IMR-90 (cell line): ENCODE measurements at regions not wholly inside any gene's neighbourhood (a gene's known extent, or its start where the extent isn't known, plus 50 kb on each side); places are given as distances from the start of the nearest gene placed in this dataset.

Experiments
- ATAC-seq: fragments of 200-7000 bp; cut with Tn5 transposase; 2 replicates; pipeline ENCODE4 v1.9.1; 2020; ENCODE audit warnings: low read depth, mild to moderate bottlenecking, moderate library complexity
- BruUV-seq: library from RNA; stranded (reverse); fragments of 400-500 nt; replicated peaks from 2 replicates; lab custom pipeline; 2021; lab: Mats Ljungman, UMichigan
- CTCF ChIA-PET: fragments of 300-600 bp; formaldehyde crosslinking; extraction: SDS; loops from one replicate; lab custom pipeline; 2021; ENCODE audit warnings: antibody characterized with exemption; lab: Yijun Ruan, JAX
- POLR2A ChIA-PET: fragments of 300-600 bp; sonication (Branson Sonifier 250); formaldehyde crosslinking; loops from one replicate; lab custom pipeline; 2022; ENCODE audit warnings: antibody characterized with exemption; ENCODE audit not compliant: unreplicated experiment; lab: Charles Lee
- DNase-seq: peaks from one replicate; pipeline ENCODE4 v3.0.0; 2013
- H2AFZ ChIP-seq: replicated peaks from 2 replicates; pipeline ENCODE3; 2013; ENCODE audit warnings: low read length, mild to moderate bottlenecking; ENCODE audit not compliant: poor library complexity
- H2AK5ac ChIP-seq: 2 replicates; pipeline ENCODE4 v1.6.1; 2013; ENCODE audit warnings: low read depth, low read length, inconsistent platforms
- H2AK9ac ChIP-seq: replicated peaks from 2 replicates; pipeline ENCODE3; 2013; ENCODE audit warnings: mild to moderate bottlenecking, low read depth, low read length, moderate library complexity; ENCODE audit not compliant: poor library complexity
- H2BK120ac ChIP-seq: 2 replicates; pipeline ENCODE4 v1.6.1; 2013; ENCODE audit warnings: low read depth, low read length, inconsistent platforms
- H2BK15ac ChIP-seq: 3 replicates; pipeline ENCODE4 v1.6.1; 2013; ENCODE audit warnings: low read depth, low read length, inconsistent platforms
- H2BK20ac ChIP-seq: 2 replicates; pipeline ENCODE4 v1.6.1; 2013; ENCODE audit warnings: low read depth, mild to moderate bottlenecking, inconsistent platforms, low read length, moderate library complexity
- H2BK5ac ChIP-seq: 2 replicates; pipeline ENCODE4 v1.6.1; 2013; ENCODE audit warnings: mild to moderate bottlenecking, low read depth, low read length, inconsistent platforms; ENCODE audit not compliant: poor library complexity, severe bottlenecking
- H3K14ac ChIP-seq: replicated peaks from 2 replicates; pipeline ENCODE4 v1.6.1; 2013; ENCODE audit warnings: low read depth, low read length, inconsistent platforms
- H3K18ac ChIP-seq: 2 replicates; pipeline ENCODE4 v1.6.1; 2013; ENCODE audit warnings: low read depth, low read length, control low read depth
- H3K23ac ChIP-seq: 2 replicates; pipeline ENCODE4 v1.6.1; 2013; ENCODE audit warnings: low read depth, low read length, inconsistent platforms
- H3K27ac ChIP-seq: 2 replicates; pipeline ENCODE4 v1.5.1; 2013; ENCODE audit warnings: mild to moderate bottlenecking, control low read depth, low read length; ENCODE audit not compliant: insufficient read depth
- H3K27me3 ChIP-seq: 2 replicates; pipeline ENCODE4 v1.6.1; 2013; ENCODE audit warnings: low read length; ENCODE audit not compliant: control insufficient read depth, insufficient read depth
- H3K36me3 ChIP-seq: 2 replicates; pipeline ENCODE4 v1.6.1; 2013; ENCODE audit warnings: low read length, mixed read lengths; ENCODE audit not compliant: control insufficient read depth, insufficient read depth
- H3K4ac ChIP-seq: 2 replicates; pipeline ENCODE4 v1.6.1; 2013; ENCODE audit warnings: low read depth, low read length, inconsistent platforms
- H3K4me1 ChIP-seq: 2 replicates; pipeline ENCODE4 v1.6.1; 2013; ENCODE audit warnings: low read length, mixed read lengths; ENCODE audit not compliant: control insufficient read depth, insufficient read depth
- H3K4me2 ChIP-seq: 2 replicates; pipeline ENCODE4 v1.6.1; 2013; ENCODE audit warnings: low read depth, mild to moderate bottlenecking, control low read depth, low read length, moderate library complexity
- H3K4me3 ChIP-seq: 2 replicates; pipeline ENCODE4 v1.5.1; 2013; ENCODE audit warnings: low read depth, mild to moderate bottlenecking, control low read depth, low read length, moderate library complexity; ENCODE audit not compliant: insufficient read depth
- H3K56ac ChIP-seq: 2 replicates; pipeline ENCODE4 v1.6.1; 2013; ENCODE audit warnings: low read length, inconsistent platforms; ENCODE audit not compliant: insufficient read depth; ENCODE audit errors: extremely low read depth
- H3K79me1 ChIP-seq, 2 experiments: 2 replicates each; pipeline ENCODE4 v1.6.1; 2013; ENCODE audit warnings: low read length in 2 of 2, inconsistent platforms in 1 of 2, low read depth in 1 of 2
- H3K9ac ChIP-seq: 2 replicates; pipeline ENCODE4 v1.6.1; 2013; ENCODE audit warnings: low read depth, low read length, control low read depth
- H3K9me1 ChIP-seq: 2 replicates; pipeline ENCODE4 v1.6.1; 2013; ENCODE audit warnings: low read length, inconsistent platforms; ENCODE audit not compliant: insufficient read depth
- H3K9me3 ChIP-seq: 2 replicates; pipeline ENCODE4 v1.6.1; 2013; ENCODE audit warnings: low read length; ENCODE audit not compliant: control insufficient read depth, insufficient read depth
- H4K20me1 ChIP-seq: 2 replicates; pipeline ENCODE4 v1.6.1; 2013; ENCODE audit warnings: low read length, inconsistent platforms; ENCODE audit not compliant: insufficient read depth
- H4K5ac ChIP-seq: 2 replicates; pipeline ENCODE4 v1.6.1; 2013; ENCODE audit warnings: mild to moderate bottlenecking, low read depth, low read length, control low read depth
- H4K8ac ChIP-seq, 2 experiments: 2 replicates each; pipeline ENCODE4 v1.6.1; 2013; ENCODE audit warnings: low read depth in 2 of 2, low read length in 2 of 2, control low read depth in 1 of 2, inconsistent platforms in 1 of 2
- H4K91ac ChIP-seq: 2 replicates; pipeline ENCODE4 v1.6.1; 2013; ENCODE audit warnings: low read depth, low read length, inconsistent platforms; ENCODE audit not compliant: insufficient read depth
- BHLHE40 ChIP-seq: fragments of 150-350 bp; IDR thresholded peaks from 2 replicates; pipeline ENCODE4 v1.6.1; 2016; ENCODE audit warnings: mild to moderate bottlenecking, low read depth, low read length
- CHD1 ChIP-seq: IDR thresholded peaks from 2 replicates; pipeline ENCODE4 v1.6.1; 2012; ENCODE audit warnings: low read depth, low read length, improper control_type of control experiment
- CTCF ChIP-seq: conservative IDR thresholded peaks from 2 replicates; pipeline ENCODE4 v1.5.1; 2012; ENCODE audit warnings: mild to moderate bottlenecking, low read depth, low read length, improper control_type of control experiment
- ELK1 ChIP-seq: fragments of 150-350 bp; IDR thresholded peaks from 2 replicates; pipeline ENCODE4 v1.6.1; 2016; ENCODE audit warnings: low read depth, mild to moderate bottlenecking, low read length, moderate library complexity, borderline replicate concordance
- MAFK ChIP-seq: IDR thresholded peaks from 2 replicates; pipeline ENCODE4 v1.6.1; 2012; ENCODE audit warnings: low read depth, low read length, improper control_type of control experiment
- MAZ ChIP-seq: IDR thresholded peaks from 2 replicates; pipeline ENCODE4 v1.6.1; 2012; ENCODE audit warnings: low read depth, mild to moderate bottlenecking, low read length, improper control_type of control experiment, moderate library complexity, borderline replicate concordance
- NFE2L2 ChIP-seq: fragments of 150-350 bp; IDR thresholded peaks from 2 replicates; pipeline ENCODE4 v1.6.1; 2016; ENCODE audit warnings: low read depth, mild to moderate bottlenecking, low read length
- POLR2A ChIP-seq: IDR thresholded peaks from 2 replicates; pipeline ENCODE4 v1.6.1; 2012; ENCODE audit warnings: mild to moderate bottlenecking, low read depth, low read length
- RAD21 ChIP-seq: IDR thresholded peaks from 2 replicates; pipeline ENCODE4 v1.6.1; 2012; ENCODE audit warnings: low read length, improper control_type of control experiment
- RCOR1 ChIP-seq: IDR thresholded peaks from 2 replicates; pipeline ENCODE4 v1.6.1; 2012; ENCODE audit warnings: mild to moderate bottlenecking, low read length, improper control_type of control experiment; ENCODE audit not compliant: insufficient replicate concordance
- SMC3 ChIP-seq: fragments of 150-350 bp; IDR thresholded peaks from 2 replicates; pipeline ENCODE4 v1.6.1; 2016; ENCODE audit warnings: low read depth, mild to moderate bottlenecking, antibody characterized with exemption, low read length, moderate library complexity
- USF2 ChIP-seq: fragments of 150-350 bp; IDR thresholded peaks from 2 replicates; pipeline ENCODE4 v1.6.1; 2017; ENCODE audit warnings: mild to moderate bottlenecking, antibody characterized with exemption, low read length, low read depth
- WGBS, 2 experiments: methylation state at CpG; one replicate each; pipeline versions ENCODE4 v1.1.5 to v1.1.7; 2013; ENCODE audit warnings: missing lambda C conversion rate in 2 of 2; ENCODE audit not compliant: insufficient read length in 1 of 2; ENCODE audit errors: extremely low coverage in 2 of 2; 5-methylcytosine and 5-hydroxymethylcytosine counted together
- dilution Hi-C: fragments of 300-500 bp; cut with HindIII; formaldehyde crosslinking; loops from one replicate; pipeline ENCODE4 v1.14.3; 2018; ENCODE audit warnings: low sequenced_read_pairs; ENCODE audit not compliant: unreplicated experiment
- in situ Hi-C: fragments of 300-500 bp; cut with MboI; formaldehyde crosslinking; loops from 3 replicates; pipeline ENCODE4 v1.14.3; 2019; ENCODE audit warnings: low sequenced_read_pairs, inconsistent platforms, mixed read lengths
- intact Hi-C: fragments of 100-400 bp; cut with micrococcal nuclease; formaldehyde crosslinking; loops from 2 replicates; pipeline ENCODE4 v1.10.0; 2022

- H4K20me1 ChIP-seq = no peaks in the 10 kb centered on the region
- ChIA-PET CTCF (interaction anchor here (0.6 kb wide), 1 partner anchor 376 kb away, joined by 3 read pairs; no protein-coding TSS in a partner anchor), POLR2A (no interaction called here)
- H2BK120ac ChIP-seq = no peak overlapping the region
- no peak overlapping the region for H2AK9ac ChIP-seq
- H4K91ac ChIP-seq = no peak overlapping the region
- 0 out of 2 replicates have a peak, but pooled peaks cover 2% of the 10 kb centered on the region for H3K4me1 ChIP-seq
- no peaks in the 10 kb centered on the region for H3K9me1 ChIP-seq
- no peak overlapping the region for H3K14ac ChIP-seq
- DNase-seq (no peak), ATAC-seq (0 out of 2 replicates have a peak, but pooled peaks have one; percentile 21)
- no peak overlapping the region for H3K23ac ChIP-seq
- no peak overlapping the region for H3K4ac ChIP-seq
- H3K18ac ChIP-seq = no peak overlapping the region
- H3K4me2 ChIP-seq = no peak overlapping the region
- H3K56ac ChIP-seq = no peak overlapping the region
- no peaks in the 10 kb centered on the region for H3K79me1 ChIP-seq
- H2AFZ ChIP-seq = no peak overlapping the region
- TF ChIP-seq POLR2A (no peak), RCOR1 (no peak), SMC3 (no peak), MAZ (no peak), MAFK (no peak), ELK1 (no peak), CHD1 (no peak), BHLHE40 (no peak), USF2 (no peak), RAD21 (no peak), NFE2L2 (no peak), CTCF (no peak)
- H3K27ac ChIP-seq = no peak overlapping the region
- H3K4me3 ChIP-seq = no peak overlapping the region
- no TSS peak for BruUV-seq
- no peak overlapping the region for H3K9ac ChIP-seq
- no peak overlapping the region for H2BK15ac ChIP-seq
- H2AK5ac ChIP-seq = no peak overlapping the region
- H2BK20ac ChIP-seq = no peak overlapping the region
- H4K8ac ChIP-seq = no peak overlapping the region
- no peaks in the 10 kb centered on the region for H3K27me3 ChIP-seq
- H4K5ac ChIP-seq = no peak overlapping the region
- in situ Hi-C loops (no loop called here), dilution Hi-C loops (no loop called here), intact Hi-C loops (no loop called here)
- H3K9me3 ChIP-seq = no peaks in the 10 kb centered on the region
- H3K36me3 ChIP-seq = no peaks in the 10 kb centered on the region
- WGBS, 2 experiments = no CpG with 5 or more reads among the region's 5 CpGs
- no peak overlapping the region for H2BK5ac ChIP-seq
Measured at GRCh38 chr10:28930514-28931495, 253.5 kb downstream of the BAMBI start.
